Fibroblast of lung (primary cell): ENCODE measurements at regions not wholly inside any gene's neighbourhood (a gene's known extent, or its start where the extent isn't known, plus 50 kb on each side); places are given as distances from the start of the nearest gene placed in this dataset.

Experiments used
- DNase-seq, 2 donors: peaks; one replicate each; pipeline versions ENCODE4 v3.0.0 to v3.0.0-alpha.2; 2010; ENCODE audit warnings: low read depth in 2 of 2
- H2AFZ ChIP-seq: 2 replicates; pipeline ENCODE4 v1.5.1; 2012; ENCODE audit warnings: low read length, control low read depth, inconsistent platforms
- H3K27ac ChIP-seq: 2 replicates; pipeline ENCODE4 v1.5.1; 2011; ENCODE audit warnings: low read length, control low read depth; ENCODE audit not compliant: insufficient read depth
- H3K27me3 ChIP-seq: 2 replicates; pipeline ENCODE4 v1.5.1; 2011; ENCODE audit warnings: mild to moderate bottlenecking, low read length; ENCODE audit not compliant: control insufficient read depth, insufficient read depth
- H3K36me3 ChIP-seq: 2 replicates; pipeline ENCODE4 v1.5.1; 2011; ENCODE audit warnings: low read length; ENCODE audit not compliant: control insufficient read depth, insufficient read depth
- H3K4me1 ChIP-seq: 2 replicates; pipeline ENCODE4 v1.5.1; 2011; ENCODE audit warnings: low read length; ENCODE audit not compliant: control insufficient read depth, insufficient read depth; ENCODE audit errors: extremely low read depth
- H3K4me2 ChIP-seq: 2 replicates; pipeline ENCODE4 v1.5.1; 2011; ENCODE audit warnings: low read length, control low read depth; ENCODE audit not compliant: insufficient read depth; ENCODE audit errors: extremely low read depth
- H3K4me3 ChIP-seq, 4 experiments: fragments of 200-600 bp in 1 of 4; sonication (generic) in 1 of 4; replicated peaks in 1 of 4; 2 replicates each; pipeline ENCODE4 v1.5.1; 2011 to 2016; ENCODE audit warnings: low read length in 4 of 4, low read depth in 3 of 4, mild to moderate bottlenecking in 3 of 4, control low read depth in 2 of 4, inconsistent platforms in 1 of 4, mixed read lengths in 1 of 4; ENCODE audit not compliant: insufficient read depth in 1 of 4; ENCODE audit errors: control extremely low read depth in 1 of 4
- H3K79me2 ChIP-seq: 2 replicates; pipeline ENCODE4 v1.5.1; 2012; ENCODE audit warnings: mild to moderate bottlenecking, low read length, inconsistent platforms; ENCODE audit not compliant: control insufficient read depth, insufficient read depth
- H3K9ac ChIP-seq: 2 replicates; pipeline ENCODE4 v1.5.1; 2011; ENCODE audit warnings: mild to moderate bottlenecking, low read length, control low read depth; ENCODE audit not compliant: insufficient read depth
- H3K9me3 ChIP-seq: 2 replicates; pipeline ENCODE4 v1.5.1; 2012; ENCODE audit warnings: low read depth, low read length; ENCODE audit not compliant: control insufficient read depth, insufficient read depth
- H4K20me1 ChIP-seq: 2 replicates; pipeline ENCODE4 v1.5.1; 2011; ENCODE audit warnings: low read length; ENCODE audit not compliant: control insufficient read depth, insufficient read depth; ENCODE audit errors: extremely low read depth
- EZH2 ChIP-seq: IDR thresholded peaks from 2 replicates; pipeline ENCODE4 v1.5.1; 2012; ENCODE audit warnings: low read length, control low read depth, mild to moderate bottlenecking; ENCODE audit errors: missing control alignments
- TF ChIP-seq, protein P1 (sequence below), 2 donors: IDR thresholded peaks in 1 of 2; conservative IDR thresholded peaks in 1 of 2; 1 replicate in 1 of 2; 2 replicates in 1 of 2; pipeline ENCODE4 v1.5.1; 2011 to 2012; ENCODE audit warnings: low read length in 2 of 2, control low read depth in 1 of 2, inconsistent platforms in 1 of 2, low read depth in 1 of 2, mild to moderate bottlenecking in 1 of 2

DNA sequence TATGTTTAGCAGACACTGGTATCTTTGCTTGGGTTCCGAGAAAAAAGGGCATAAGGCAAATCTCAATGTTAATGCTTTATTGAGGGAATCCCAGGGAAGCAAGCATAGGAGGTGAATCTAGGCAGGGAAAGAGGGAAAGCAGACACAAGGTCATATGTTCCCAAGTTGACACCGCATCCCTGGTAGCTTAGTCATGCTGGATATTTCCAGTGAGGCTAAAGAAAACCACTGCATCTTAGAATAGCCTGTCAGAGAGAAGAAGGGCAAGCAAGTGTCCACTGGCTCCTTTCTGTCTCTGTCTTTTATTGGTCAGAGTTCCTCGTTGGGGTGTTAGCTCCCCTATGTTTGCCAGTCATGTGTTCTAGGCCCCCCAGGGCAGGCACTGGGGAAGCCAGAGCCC lies 104.7 kb downstream of the NKX6-1 start:
- no peaks in the 10 kb centered on the region for H3K36me3 ChIP-seq

GRCh38 chr4:84392951-84393590 lies 106.0 kb downstream of the NKX6-1 start:
- Histone ChIP-seq H3K36me3 (no peaks in the 10 kb centered on the region), H3K9me3 (no peaks in the 10 kb centered on the region), H3K27me3 (no peaks in the 10 kb centered on the region), H3K4me1 (no peaks in the 10 kb centered on the region), H3K79me2 (no peaks in the 10 kb centered on the region), H3K9ac (no peak overlapping the region), H3K4me2 (no peak overlapping the region), H2AFZ (no peak overlapping the region), H3K4me3 (no peak overlapping the region), H3K27ac (no peak overlapping the region), H4K20me1 (no peaks in the 10 kb centered on the region)
- TF ChIP-seq, protein P1, sequence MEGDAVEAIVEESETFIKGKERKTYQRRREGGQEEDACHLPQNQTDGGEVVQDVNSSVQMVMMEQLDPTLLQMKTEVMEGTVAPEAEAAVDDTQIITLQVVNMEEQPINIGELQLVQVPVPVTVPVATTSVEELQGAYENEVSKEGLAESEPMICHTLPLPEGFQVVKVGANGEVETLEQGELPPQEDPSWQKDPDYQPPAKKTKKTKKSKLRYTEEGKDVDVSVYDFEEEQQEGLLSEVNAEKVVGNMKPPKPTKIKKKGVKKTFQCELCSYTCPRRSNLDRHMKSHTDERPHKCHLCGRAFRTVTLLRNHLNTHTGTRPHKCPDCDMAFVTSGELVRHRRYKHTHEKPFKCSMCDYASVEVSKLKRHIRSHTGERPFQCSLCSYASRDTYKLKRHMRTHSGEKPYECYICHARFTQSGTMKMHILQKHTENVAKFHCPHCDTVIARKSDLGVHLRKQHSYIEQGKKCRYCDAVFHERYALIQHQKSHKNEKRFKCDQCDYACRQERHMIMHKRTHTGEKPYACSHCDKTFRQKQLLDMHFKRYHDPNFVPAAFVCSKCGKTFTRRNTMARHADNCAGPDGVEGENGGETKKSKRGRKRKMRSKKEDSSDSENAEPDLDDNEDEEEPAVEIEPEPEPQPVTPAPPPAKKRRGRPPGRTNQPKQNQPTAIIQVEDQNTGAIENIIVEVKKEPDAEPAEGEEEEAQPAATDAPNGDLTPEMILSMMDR (conservative IDR thresholded peaks at IDR 0.05 in 1 of 2, IDR thresholded peaks at IDR 0.05 in 1 of 2; ENCODE audit: low read depth in 1 of 2, low read length in 2 of 2) = no peak
- TF ChIP-seq EZH2 = no peak
- no peak for DNase-seq

More for the DNA sequence above, 104.7 kb downstream of the NKX6-1 start:
- Histone ChIP-seq H3K27ac (no peak overlapping the region), H3K79me2 (no peaks in the 10 kb centered on the region), H2AFZ (no peak overlapping the region), H3K9ac (no peak overlapping the region), H3K27me3 (no peaks in the 10 kb centered on the region), H3K4me2 (no peak overlapping the region), H3K9me3 (no peaks in the 10 kb centered on the region), H4K20me1 (no peaks in the 10 kb centered on the region), H3K4me3 (no peak overlapping the region), H3K4me1 (no peaks in the 10 kb centered on the region)
- peak in 1 of 2 donors; percentile 5 for DNase-seq
- TF ChIP-seq, protein P1 (conservative IDR thresholded peaks at IDR 0.05 in 1 of 2, IDR thresholded peaks at IDR 0.05 in 1 of 2; ENCODE audit: low read depth in 1 of 2, low read length in 2 of 2) = no peak
- no peak for TF ChIP-seq EZH2

DNA sequence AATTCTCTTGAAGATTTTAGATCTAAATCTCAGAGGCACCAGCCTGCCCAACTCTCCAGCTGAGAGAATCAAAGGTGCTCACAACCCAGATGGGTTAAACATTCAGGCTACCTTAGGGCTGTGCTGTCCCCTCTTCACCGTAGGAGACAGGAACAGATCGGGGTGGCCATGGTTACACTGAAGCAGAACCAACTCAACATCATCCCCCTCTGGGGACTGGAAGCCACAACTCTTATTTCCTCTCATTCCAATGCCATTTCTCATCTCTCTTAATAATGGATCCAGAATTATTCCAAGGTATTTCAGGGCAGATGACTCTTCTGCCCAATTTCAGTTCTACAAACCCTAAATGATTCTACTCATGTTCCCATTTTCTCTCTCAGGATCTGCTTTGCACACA lies 109.7 kb downstream of the NKX6-1 start:
- Histone ChIP-seq H3K4me3 (no peak overlapping the region), H3K9ac (no peak overlapping the region), H3K27me3 (no peaks in the 10 kb centered on the region), H3K36me3 (no peaks in the 10 kb centered on the region), H3K27ac (no peak overlapping the region), H3K9me3 (no peaks in the 10 kb centered on the region), H2AFZ (no peak overlapping the region), H4K20me1 (no peaks in the 10 kb centered on the region), H3K4me2 (no peak overlapping the region), H3K79me2 (no peaks in the 10 kb centered on the region), H3K4me1 (no peaks in the 10 kb centered on the region)
- no peak for TF ChIP-seq EZH2
- TF ChIP-seq, protein P1 (conservative IDR thresholded peaks at IDR 0.05 in 1 of 2, IDR thresholded peaks at IDR 0.05 in 1 of 2; ENCODE audit: low read depth in 1 of 2, low read length in 2 of 2) = no peak
- DNase-seq = peak in 1 of 2 donors; percentile 40
